ENCODE measurements at regions not wholly inside any gene's neighbourhood (a gene's known extent, or its start where the extent isn't known, plus 50 kb on each side); places are given as distances from the start of the nearest gene placed in this dataset.

- TF ChIP-seq ELF1 (IDR thresholded peaks at IDR 0.05; ENCODE audit: borderline replicate concordance, low read depth) (no peak), POLR2A (IDR thresholded peaks at IDR 0.05; ENCODE audit: borderline replicate concordance, extremely low read depth, insufficient read depth, insufficient read length) (no peak), EZH2 (IDR thresholded peaks at IDR 0.05) (no peak), RAD21 (IDR thresholded peaks at IDR 0.05; ENCODE audit: low read depth) (no peak), CTCF (IDR thresholded peaks at IDR 0.05 in 2 of 3, conservative IDR thresholded peaks at IDR 0.05 in 1 of 3; ENCODE audit: borderline replicate concordance in 1 of 3, insufficient read depth in 1 of 3, low read depth in 2 of 3, low read length in 2 of 3) (no peak)
These were observed 97.0 kb upstream of the KIF5B start for GRCh38 chr10:32153252-32153651.
